HUES6 (cell line): ENCODE measurements at regions not wholly inside any gene's neighbourhood (a gene's known extent, or its start where the extent isn't known, plus 50 kb on each side); places are given as distances from the start of the nearest gene placed in this dataset.
"Not testable (repeated sequence)": the region's sequence is repeated elsewhere in the genome, so short reads cannot be mapped to it uniquely, and the experiment has no call there.

Experiments
- H3K27ac ChIP-seq: 2 replicates; pipeline ENCODE4 v1.7.0; 2013; ENCODE audit warnings: low read depth, mild to moderate bottlenecking, low read length, inconsistent platforms
- H3K27me3 ChIP-seq: 2 replicates; pipeline ENCODE4 v1.6.1; 2013; ENCODE audit warnings: low read length; ENCODE audit not compliant: control insufficient read depth, insufficient read depth
- H3K36me3 ChIP-seq: 2 replicates; pipeline ENCODE4 v1.6.1; 2013; ENCODE audit warnings: low read length; ENCODE audit not compliant: control insufficient read depth, insufficient read depth
- H3K4me1 ChIP-seq: 2 replicates; pipeline ENCODE4 v1.6.1; 2013; ENCODE audit warnings: low read length; ENCODE audit not compliant: control insufficient read depth, insufficient read depth
- H3K4me3 ChIP-seq: 2 replicates; pipeline ENCODE4 v1.5.1; 2013; ENCODE audit warnings: low read depth, low read length
- H3K9ac ChIP-seq: one replicate; pipeline ENCODE4 v1.6.1; 2013; ENCODE audit warnings: mild to moderate bottlenecking, low read length
- H3K9me3 ChIP-seq: 2 replicates; pipeline ENCODE4 v1.6.1; 2013; ENCODE audit warnings: low read depth, low read length; ENCODE audit not compliant: control insufficient read depth, insufficient read depth

GRCh38 chr12:115790526-115790925 lies 487.0 kb downstream of the MED13L start:
- H3K9me3 ChIP-seq = no peaks in the 10 kb centered on the region
- H3K27ac ChIP-seq = no peak overlapping the region
- H3K36me3 ChIP-seq = no peaks in the 10 kb centered on the region
- H3K27me3 ChIP-seq = peaks cover 4% of the 10 kb centered on the region; the same call in 1 of the 2 replicates
- no peak overlapping the region for H3K9ac ChIP-seq
- H3K4me1 ChIP-seq = no peaks in the 10 kb centered on the region
- no peak overlapping the region for H3K4me3 ChIP-seq

DNA sequence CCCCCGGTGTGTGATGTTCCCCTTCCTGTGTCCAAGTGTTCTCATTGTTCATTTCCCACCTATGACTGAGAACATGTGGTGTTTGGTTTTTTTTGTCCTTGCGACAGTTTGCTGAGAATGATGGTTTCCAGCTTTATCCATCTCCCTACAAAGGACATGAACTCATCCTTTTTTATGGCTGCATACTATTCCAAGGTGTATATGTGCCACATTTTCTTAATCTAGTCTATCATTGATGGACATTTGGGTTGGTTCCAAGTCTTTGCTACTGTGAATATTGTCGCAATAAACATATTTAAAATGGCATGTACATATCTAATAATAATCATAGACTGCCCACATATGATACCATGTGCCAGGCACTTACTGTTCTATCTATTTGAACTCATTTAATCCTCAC lies 491.0 kb downstream of the MED13L start:
- not testable (repeated sequence) for H3K4me3 ChIP-seq, H3K27ac ChIP-seq, H3K36me3 ChIP-seq, H3K9me3 ChIP-seq, H3K4me1 ChIP-seq, H3K9ac ChIP-seq, H3K27me3 ChIP-seq

DNA sequence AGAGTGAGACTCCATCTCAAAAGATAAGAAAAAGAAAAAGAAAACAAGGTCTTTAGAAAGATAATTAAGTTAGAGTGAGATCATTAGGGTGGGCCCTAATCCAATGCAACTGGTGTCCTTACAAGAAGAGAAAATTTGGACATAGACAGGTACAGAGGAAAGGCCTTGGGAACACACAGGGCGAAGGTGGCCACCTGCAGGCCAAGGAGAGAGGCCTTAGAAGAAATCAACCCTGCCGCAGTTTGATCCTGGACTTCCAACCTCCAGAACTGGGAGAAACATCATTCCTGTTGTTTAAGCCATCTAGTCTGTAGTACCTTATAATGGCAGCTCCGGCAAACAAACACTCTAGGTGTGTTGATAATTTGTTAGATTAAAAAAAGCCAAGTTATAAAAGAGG lies 491.9 kb downstream of the MED13L start:
- H3K4me3 ChIP-seq = no peak overlapping the region
- no peak overlapping the region for H3K27ac ChIP-seq
- H3K9ac ChIP-seq = no peak overlapping the region
- H3K9me3 ChIP-seq = no peaks in the 10 kb centered on the region
- H3K27me3 ChIP-seq = peaks cover 4% of the 10 kb centered on the region; the same call in 1 of the 2 replicates
- no peaks in the 10 kb centered on the region for H3K4me1 ChIP-seq
- H3K36me3 ChIP-seq = no peaks in the 10 kb centered on the region

- Histone ChIP-seq H3K4me3 (no peak overlapping the region), H3K4me1 (no peaks in the 10 kb centered on the region), H3K27ac (no peak overlapping the region), H3K36me3 (no peaks in the 10 kb centered on the region), H3K27me3 (no peaks in the 10 kb centered on the region; the same call in 1 of the 2 replicates), H3K9me3 (no peaks in the 10 kb centered on the region), H3K9ac (no peak overlapping the region)
Observed at GRCh38 chr12:115776399-115776798, 501.1 kb downstream of the MED13L start.

- Histone ChIP-seq H3K27ac (no peak overlapping the region), H3K9me3 (no peaks in the 10 kb centered on the region), H3K4me3 (no peak overlapping the region), H3K27me3 (no peaks in the 10 kb centered on the region; the same call in 1 of the 2 replicates), H3K4me1 (no peaks in the 10 kb centered on the region), H3K9ac (no peak overlapping the region), H3K36me3 (no peaks in the 10 kb centered on the region)
Observed at GRCh38 chr12:115774148-115774895, 503.2 kb downstream of the MED13L start.

GRCh38 chr12:115771601-115772000 lies 505.9 kb downstream of the MED13L start:
- Histone ChIP-seq H3K27ac (no peak overlapping the region), H3K9ac (no peak overlapping the region), H3K36me3 (no peaks in the 10 kb centered on the region), H3K27me3 (no peaks in the 10 kb centered on the region), H3K9me3 (no peaks in the 10 kb centered on the region), H3K4me1 (no peaks in the 10 kb centered on the region), H3K4me3 (no peak overlapping the region)

DNA sequence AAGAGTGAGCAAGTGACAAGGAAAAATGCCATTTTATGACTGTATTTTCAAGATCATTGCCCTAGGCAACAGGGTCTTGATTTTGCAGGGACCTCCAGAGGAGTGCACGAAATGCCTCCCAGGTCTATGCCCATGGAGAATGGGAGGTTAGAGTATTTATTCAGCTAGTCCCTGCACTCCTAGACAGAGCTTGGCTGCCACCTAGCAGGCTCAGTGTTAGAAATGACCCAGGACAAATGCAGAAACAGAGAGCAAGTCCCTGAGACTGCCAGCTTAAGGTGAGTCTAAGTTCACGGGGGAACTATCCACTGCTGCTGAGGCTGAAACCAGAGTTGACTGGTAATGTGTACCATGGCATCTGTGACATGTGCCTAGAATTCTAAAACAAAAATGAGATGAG lies 506.4 kb downstream of the MED13L start:
- Histone ChIP-seq H3K9me3 (no peaks in the 10 kb centered on the region), H3K9ac (no peak overlapping the region), H3K27me3 (no peaks in the 10 kb centered on the region), H3K4me3 (no peak overlapping the region), H3K27ac (no peak overlapping the region), H3K4me1 (no peaks in the 10 kb centered on the region), H3K36me3 (no peaks in the 10 kb centered on the region)

DNA sequence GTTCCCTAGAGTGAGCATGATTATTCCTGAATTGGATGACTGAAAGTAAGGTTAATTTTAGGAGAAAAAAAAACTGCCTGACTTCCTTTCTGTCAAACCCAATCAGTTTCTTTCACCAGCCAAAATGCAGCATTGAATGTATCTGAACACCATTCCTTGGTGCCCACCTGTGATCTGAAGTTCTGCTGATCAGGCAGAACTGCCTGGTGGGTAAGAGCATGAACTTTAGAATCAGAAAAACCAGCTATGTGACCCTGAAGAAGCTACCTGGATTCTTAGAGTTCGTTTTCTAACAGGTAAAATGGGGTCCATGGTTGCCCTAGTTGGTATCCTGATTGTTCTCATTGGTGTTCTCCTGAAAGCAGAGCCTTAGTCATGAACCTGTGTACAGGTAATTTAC lies 506.9 kb downstream of the MED13L start:
- Histone ChIP-seq H3K27me3 (no peaks in the 10 kb centered on the region), H3K9me3 (no peaks in the 10 kb centered on the region), H3K4me1 (no peaks in the 10 kb centered on the region), H3K27ac (no peak overlapping the region), H3K4me3 (no peak overlapping the region), H3K36me3 (no peaks in the 10 kb centered on the region), H3K9ac (no peak overlapping the region)

DNA sequence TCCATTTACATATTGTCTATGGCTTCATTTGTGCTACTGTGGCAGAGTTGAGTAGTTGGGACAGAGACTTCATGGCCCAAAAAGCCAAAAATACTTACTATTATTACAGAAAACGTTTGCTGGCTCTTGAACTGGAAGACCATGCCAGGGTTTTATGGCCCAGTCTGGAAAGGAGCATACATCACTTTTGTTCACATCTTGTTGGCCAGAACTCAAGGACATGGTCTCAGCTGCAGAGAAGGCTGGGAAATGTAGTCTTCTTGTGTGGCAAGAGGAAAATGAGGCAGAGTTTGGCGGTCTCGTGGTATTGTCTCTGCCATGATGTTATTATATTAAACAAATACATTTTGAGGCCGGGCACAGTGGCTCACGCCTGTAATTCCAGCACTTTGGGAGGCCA lies 509.6 kb downstream of the MED13L start:
- Histone ChIP-seq H3K27me3 (no peaks in the 10 kb centered on the region), H3K9me3 (no peaks in the 10 kb centered on the region)

GRCh38 chr12:115763982-115764621 lies 513.4 kb downstream of the MED13L start:
- H3K27ac ChIP-seq = no peak overlapping the region
- H3K9ac ChIP-seq = no peak overlapping the region
- H3K4me3 ChIP-seq = no peak overlapping the region
- H3K9me3 ChIP-seq = no peaks in the 10 kb centered on the region
- no peaks in the 10 kb centered on the region for H3K36me3 ChIP-seq
- no peaks in the 10 kb centered on the region for H3K27me3 ChIP-seq
- H3K4me1 ChIP-seq = peaks cover under 1% of the 10 kb centered on the region

More for the DNA sequence above, 509.6 kb downstream of the MED13L start:
- Histone ChIP-seq H3K4me3 (no peak overlapping the region), H3K9ac (no peak overlapping the region), H3K4me1 (no peaks in the 10 kb centered on the region), H3K27ac (no peak overlapping the region), H3K36me3 (no peaks in the 10 kb centered on the region)

- Histone ChIP-seq H3K9me3 (no peaks in the 10 kb centered on the region), H3K36me3 (no peaks in the 10 kb centered on the region), H3K27ac (no peak overlapping the region)
Observed at GRCh38 chr12:115763376-115763775, 514.1 kb downstream of the MED13L start.

More at GRCh38 chr12:115763376-115763775, 514.1 kb downstream of the MED13L start:
- H3K4me3 ChIP-seq = no peak overlapping the region
- peaks cover 7% of the 10 kb centered on the region for H3K4me1 ChIP-seq
- H3K9ac ChIP-seq = no peak overlapping the region
- H3K27me3 ChIP-seq = no peaks in the 10 kb centered on the region
